ENCODE measurements at regions not wholly inside any gene's neighbourhood (a gene's known extent, or its start where the extent isn't known, plus 50 kb on each side); places are given as distances from the start of the nearest gene placed in this dataset.

GRCh38 chr1:201622824-201623223 lies 83.9 kb downstream of the NAV1 start (continued):
- TF ChIP-seq GABPA (IDR thresholded peaks at IDR 0.05 in 1 of 2, conservative IDR thresholded peaks at IDR 0.05 in 1 of 2) (no peak), TAF1 (conservative IDR thresholded peaks at IDR 0.05) (no peak), JUND (IDR thresholded peaks at IDR 0.05) (no peak)

GRCh38 chr1:201624741-201625225 lies 85.9 kb downstream of the NAV1 start:
- H3K27ac ChIP-seq (ENCODE audit: low read depth in 1 of 2, low read length in 2 of 2) = no peak overlapping the region

GRCh38 chr1:201625226-201625761 lies 86.4 kb downstream of the NAV1 start:
- no peak overlapping the region for H3K9ac ChIP-seq (ENCODE audit: low read depth in 1 of 2, low read length in 2 of 2)

More at GRCh38 chr1:201624741-201625225, 85.9 kb downstream of the NAV1 start:
- no peaks in the 10 kb centered on the region for H3K4me1 ChIP-seq (ENCODE audit: control insufficient read depth in 4 of 4, insufficient read depth in 4 of 4, low read length in 3 of 4)
- TF ChIP-seq RAD21 (IDR thresholded peaks at IDR 0.05) (no peak), RXRA (IDR thresholded peaks at IDR 0.05) (no peak), GABPA (IDR thresholded peaks at IDR 0.05 in 1 of 2, conservative IDR thresholded peaks at IDR 0.05 in 1 of 2) (no peak), EGR1 (IDR thresholded peaks at IDR 0.05; ENCODE audit: low read depth in 2 of 2) (no peak), ATF3 (IDR thresholded peaks at IDR 0.05) (no peak), JUND (IDR thresholded peaks at IDR 0.05) (no peak), NR2F2 (IDR thresholded peaks at IDR 0.05) (no peak), REST (IDR thresholded peaks at IDR 0.05) (no peak), YY1 (IDR thresholded peaks at IDR 0.05) (no peak), HNF4G (IDR thresholded peaks at IDR 0.05) (no peak)
- H3K9ac ChIP-seq (ENCODE audit: low read depth in 1 of 2, low read length in 2 of 2) = no peak overlapping the region
- H3K27me3 ChIP-seq (ENCODE audit: control insufficient read depth in 4 of 4, insufficient read depth in 4 of 4, low read length in 3 of 4) = no peaks in the 10 kb centered on the region
- no peak for DNase-seq (ENCODE audit: low spot score)
- no peak overlapping the region for H3K4me3 ChIP-seq (ENCODE audit: low read depth in 1 of 3, low read length in 3 of 3)
- WGBS = 83% methylated on average over 4 of the region's 4 CpGs
- no peaks in the 10 kb centered on the region for H3K36me3 ChIP-seq (ENCODE audit: control insufficient read depth in 4 of 4, insufficient read depth in 3 of 4, low read depth in 1 of 4, low read length in 3 of 4)
- no peaks in the 10 kb centered on the region for H3K9me3 ChIP-seq (ENCODE audit: control insufficient read depth in 4 of 4, low read length in 3 of 4)

More at GRCh38 chr1:201625226-201625761, 86.4 kb downstream of the NAV1 start:
- H3K4me1 ChIP-seq (ENCODE audit: control insufficient read depth in 4 of 4, insufficient read depth in 4 of 4, low read length in 3 of 4) = no peaks in the 10 kb centered on the region
- no peak overlapping the region for H3K4me3 ChIP-seq (ENCODE audit: low read depth in 1 of 3, low read length in 3 of 3)
- no peaks in the 10 kb centered on the region for H3K36me3 ChIP-seq (ENCODE audit: control insufficient read depth in 4 of 4, insufficient read depth in 3 of 4, low read depth in 1 of 4, low read length in 3 of 4)
- no peak for DNase-seq (ENCODE audit: low spot score)
- no peaks in the 10 kb centered on the region for H3K9me3 ChIP-seq (ENCODE audit: control insufficient read depth in 4 of 4, low read length in 3 of 4)
- H3K27ac ChIP-seq (ENCODE audit: low read depth in 1 of 2, low read length in 2 of 2) = no peak overlapping the region
- 82% methylated on average over 3 of the region's 3 CpGs for WGBS
- H3K27me3 ChIP-seq (ENCODE audit: control insufficient read depth in 4 of 4, insufficient read depth in 4 of 4, low read length in 3 of 4) = no peaks in the 10 kb centered on the region
- TF ChIP-seq FOXA2 (IDR thresholded peaks at IDR 0.05) (no peak), SP1 (IDR thresholded peaks at IDR 0.05) (no peak), NR2F2 (IDR thresholded peaks at IDR 0.05) (peak; percentile 73), JUND (IDR thresholded peaks at IDR 0.05) (no peak), ATF3 (IDR thresholded peaks at IDR 0.05) (no peak), RXRA (IDR thresholded peaks at IDR 0.05) (no peak), TAF1 (conservative IDR thresholded peaks at IDR 0.05) (no peak)

All from liver (tissue), 7 donors.